Sciatic nerve (tissue), 2 donors: ENCODE measurements at regions not wholly inside any gene's neighbourhood (a gene's known extent, or its start where the extent isn't known, plus 50 kb on each side); places are given as distances from the start of the nearest gene placed in this dataset.
A peak's percentile ranks its signal among the peaks of the same experiment; 100 is the strongest.
"Not testable (repeated sequence)": the region's sequence is repeated elsewhere in the genome, so short reads cannot be mapped to it uniquely, and the experiment has no call there.

Source experiments
- ATAC-seq: fragments of 200-7000 bp; cut with Tn5 transposase; one replicate; pipeline ENCODE4 v1.9.1; 2020; ENCODE audit warnings: mild to moderate bottlenecking, moderate library complexity
- DNase-seq: peaks from one replicate; pipeline ENCODE4 v3.0.0-alpha.2; 2020; ENCODE audit warnings: low spot score
- intact Hi-C: fragments of 100-400 bp; cut with DNase I; formaldehyde crosslinking; loops from one replicate; pipeline ENCODE4 v1.14.2; 2022
- donor health status: DM: no; HTN: no; CAD: no.
- donor health status: DM: no; HTN: no; CAD: no.

DNA sequence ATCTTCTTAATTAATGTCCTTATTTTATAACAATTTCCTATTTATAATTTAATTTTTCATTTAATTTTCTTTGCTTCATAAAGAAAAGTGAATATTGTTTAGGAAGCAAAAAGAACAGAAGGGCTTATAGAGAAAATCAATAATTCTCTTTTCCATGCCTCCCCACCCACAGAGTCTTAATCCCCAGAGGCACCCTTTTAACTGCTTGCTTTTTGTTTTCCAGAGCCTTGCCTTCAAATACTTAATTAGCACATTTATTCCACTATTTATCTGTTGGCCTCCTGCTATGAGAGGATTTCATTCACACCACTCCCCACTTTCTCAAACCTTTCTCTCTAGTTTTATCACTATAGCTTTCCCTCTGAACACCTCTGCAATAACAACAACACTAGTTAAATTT lies 373.6 kb downstream of the MBD2 start:
- DNase-seq (no peak), ATAC-seq (no peak)
- intact Hi-C loops, result no loop called here

DNA sequence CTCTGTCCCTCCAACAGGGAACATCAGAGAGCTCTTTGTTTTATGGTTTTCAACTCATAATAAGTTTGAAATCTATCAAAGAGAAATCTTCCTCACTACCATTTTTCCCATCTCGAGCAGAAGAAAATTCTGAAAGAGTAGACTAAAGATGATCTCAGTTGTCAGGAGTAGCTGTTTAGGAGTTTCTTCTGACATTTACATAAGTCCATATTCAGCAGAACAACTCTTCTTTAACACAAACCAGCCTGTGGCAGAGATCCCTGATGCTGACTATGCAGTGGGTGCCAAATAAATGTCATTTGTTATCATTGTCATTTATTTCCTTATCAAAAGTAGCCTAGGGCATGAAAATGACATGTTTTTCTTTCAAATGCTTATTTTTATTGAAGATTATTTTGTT lies 380.7 kb downstream of the MBD2 start:
- intact Hi-C loops, result no loop called here
- no peak for ATAC-seq

DNA sequence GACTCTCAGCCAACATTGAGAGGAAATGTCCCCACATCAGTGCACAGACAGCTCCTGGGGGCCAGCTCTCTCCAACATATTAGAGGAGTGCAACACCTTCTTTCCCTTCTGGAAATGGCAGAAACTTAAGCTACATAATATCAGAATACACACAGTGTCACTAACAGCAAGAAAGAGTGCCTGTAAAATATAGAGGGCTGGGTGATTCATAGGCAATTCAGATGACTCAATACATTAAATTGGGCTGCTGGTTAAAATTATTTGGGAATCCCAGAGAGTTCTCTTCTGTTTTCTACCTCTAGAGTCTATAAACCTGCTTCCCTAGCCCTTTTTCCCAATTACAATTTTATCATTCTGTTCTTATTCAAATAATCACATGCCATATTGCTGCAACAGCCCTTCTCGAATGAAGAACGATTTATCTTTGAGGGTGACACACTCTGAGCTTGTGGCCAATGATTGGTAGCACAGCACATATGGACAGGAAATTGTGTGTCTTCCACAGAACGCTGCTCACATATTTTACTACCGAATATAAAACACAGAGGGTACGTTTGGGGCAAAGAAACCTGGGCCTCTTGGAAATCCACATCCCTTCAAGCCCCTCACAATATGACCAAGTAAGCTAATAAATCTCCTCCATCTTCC lies 381.2 kb downstream of the MBD2 start:
- no peak for DNase-seq
- ATAC-seq, result no peak
- intact Hi-C loops, result no loop called here

More for the DNA sequence above, 380.7 kb downstream of the MBD2 start:
- DNase-seq, result no peak

DNA sequence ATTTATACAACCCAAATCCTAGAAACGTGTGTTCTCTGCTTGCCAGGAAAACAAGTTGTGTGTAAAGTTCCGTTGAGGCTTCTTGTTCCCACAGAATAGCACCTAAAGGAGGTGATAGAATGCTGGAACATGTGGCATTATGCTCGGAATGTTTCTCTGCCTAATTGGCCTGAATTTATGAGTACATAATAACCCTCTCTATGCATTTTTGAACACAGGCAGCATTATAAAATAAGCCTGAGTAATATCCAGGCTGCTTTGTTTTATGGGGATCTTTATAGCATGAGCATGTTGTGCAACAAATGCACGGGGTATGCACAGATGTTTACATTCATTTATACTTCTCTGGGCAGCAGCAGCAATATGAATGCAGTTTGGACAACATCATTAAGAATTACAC lies 385.7 kb downstream of the MBD2 start:
- intact Hi-C loops, result no loop called here
- ATAC-seq, result no peak
- no peak for DNase-seq

DNA sequence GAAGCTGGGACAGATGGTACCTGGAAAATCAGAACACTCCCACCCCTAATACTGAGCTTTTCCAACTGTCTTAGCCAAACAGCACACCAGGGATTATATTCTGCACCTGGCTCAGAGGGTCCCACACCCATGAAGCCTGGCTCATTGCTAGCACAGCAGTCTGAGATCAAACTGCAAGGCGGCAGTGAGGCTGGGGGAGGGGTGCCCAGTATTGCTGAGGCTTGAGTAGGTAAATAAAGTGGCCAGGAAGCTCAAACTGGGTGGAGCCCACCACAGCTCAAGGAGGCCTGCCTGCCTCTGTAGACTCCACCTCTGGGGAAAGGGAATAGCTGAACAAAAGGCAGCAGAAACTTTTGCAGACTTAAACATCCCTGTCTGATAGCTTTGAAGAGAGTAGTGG lies 403.3 kb downstream of the MBD2 start:
- intact Hi-C loops, ATAC-seq, DNase-seq: not testable (repeated sequence)

DNA sequence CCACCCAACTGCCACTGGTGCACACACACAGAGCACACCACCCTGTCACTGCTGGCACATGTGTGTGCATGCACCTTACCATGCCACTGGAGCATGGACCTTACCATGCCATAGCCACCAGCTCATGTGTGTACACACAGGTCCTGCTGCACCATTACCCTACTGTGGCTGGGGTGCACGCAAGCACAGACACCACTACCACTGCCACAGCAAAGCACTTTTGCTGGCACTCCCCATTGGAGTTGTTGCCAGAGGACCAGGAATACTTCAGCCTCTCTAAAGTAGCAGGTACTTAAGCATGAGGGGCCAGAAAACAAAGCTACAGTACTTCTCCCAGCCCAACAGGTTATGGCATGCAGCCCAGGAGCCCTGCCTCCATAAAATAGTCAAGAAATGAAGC lies 404.8 kb downstream of the MBD2 start:
- ATAC-seq, result no peak
- intact Hi-C loops, result no loop called here
- DNase-seq, result no peak

GRCh38 chr18:53819174-53819573 lies 405.3 kb downstream of the MBD2 start:
- ATAC-seq, result no peak
- DNase-seq, result no peak
- intact Hi-C loops, result no loop called here

DNA sequence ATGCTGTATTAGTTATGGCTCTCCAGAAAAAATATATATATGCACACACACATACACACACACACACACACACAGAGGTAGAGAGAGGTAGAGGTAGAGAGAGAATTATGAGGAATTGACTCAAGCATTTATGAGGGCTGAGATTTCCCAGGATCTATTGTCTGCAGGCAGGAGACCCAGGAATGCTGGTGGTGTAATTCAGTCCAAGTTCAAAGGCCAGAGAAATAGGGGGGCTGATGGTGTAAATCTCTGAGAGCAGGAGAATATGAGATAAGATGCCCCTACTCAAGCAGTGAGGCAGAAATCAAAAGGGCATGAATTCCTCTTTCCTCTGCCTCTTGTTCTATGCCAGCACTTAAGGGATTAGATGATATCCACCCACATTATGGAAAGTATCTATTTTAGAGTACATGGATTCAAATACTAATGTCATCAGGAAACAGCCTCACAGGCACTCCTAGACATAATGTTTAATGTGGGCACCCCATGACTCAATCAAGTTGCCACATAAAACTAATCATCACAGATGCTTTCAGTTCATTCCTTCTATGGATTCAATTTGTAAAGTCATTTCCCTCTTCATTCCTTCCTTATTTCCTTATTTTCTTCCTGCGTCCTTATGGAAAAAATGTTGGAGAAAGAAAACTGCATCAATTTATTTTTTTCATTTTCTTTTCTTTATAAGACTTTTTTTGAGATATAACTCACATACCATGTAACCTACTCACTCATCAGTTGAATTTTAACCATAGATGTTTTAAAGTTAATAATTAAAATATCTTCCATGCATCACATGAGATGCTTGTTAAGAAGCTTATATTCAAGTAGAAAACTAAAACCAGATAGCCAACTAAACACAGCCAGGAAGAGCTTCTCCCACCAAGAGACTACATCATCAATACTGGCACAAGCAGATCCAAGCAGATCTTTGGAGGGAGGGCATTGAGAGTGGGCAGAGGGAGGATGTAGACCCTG lies 406.2 kb downstream of the MBD2 start:
- intact Hi-C loops, result no loop called here

GRCh38 chr18:53800171-53800570 lies 424.3 kb downstream of the MBD2 start:
- intact Hi-C loops, result no loop called here
- no peak for ATAC-seq
- DNase-seq, result no peak

More for the DNA sequence above, 406.2 kb downstream of the MBD2 start:
- ATAC-seq (no peak), DNase-seq (no peak)

GRCh38 chr18:53799134-53799533 lies 425.3 kb downstream of the MBD2 start:
- no peak for DNase-seq
- intact Hi-C loops, result no loop called here
- ATAC-seq, result no peak

GRCh38 chr18:53798516-53798915 lies 426.0 kb downstream of the MBD2 start:
- intact Hi-C loops, result no loop called here
- DNase-seq (no peak), ATAC-seq (no peak)

DNA sequence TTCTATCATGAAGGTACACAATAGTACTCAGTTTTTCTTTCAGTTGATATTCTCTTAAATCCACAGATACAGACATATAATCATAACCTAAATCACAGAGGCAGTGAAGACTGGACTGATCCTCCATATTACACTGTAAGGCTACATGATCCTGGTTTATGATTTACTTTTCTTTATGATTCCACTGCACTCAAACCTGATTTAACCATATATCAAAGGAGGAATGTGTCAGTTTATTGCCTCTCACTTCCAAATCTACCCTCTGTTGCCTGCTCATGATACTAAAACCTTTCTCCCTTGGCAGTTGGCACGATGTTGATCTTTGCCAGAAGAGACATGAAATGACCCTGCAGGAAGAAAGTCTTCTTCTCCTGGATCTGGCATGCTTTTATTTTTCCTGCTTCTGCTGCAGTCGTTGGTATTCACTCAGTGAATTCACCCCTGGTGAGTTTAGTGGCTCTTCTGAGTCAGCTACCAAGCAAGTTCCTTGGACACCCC lies 426.4 kb downstream of the MBD2 start:
- DNase-seq (no peak), ATAC-seq (no peak)
- intact Hi-C loops, result no loop called here

DNA sequence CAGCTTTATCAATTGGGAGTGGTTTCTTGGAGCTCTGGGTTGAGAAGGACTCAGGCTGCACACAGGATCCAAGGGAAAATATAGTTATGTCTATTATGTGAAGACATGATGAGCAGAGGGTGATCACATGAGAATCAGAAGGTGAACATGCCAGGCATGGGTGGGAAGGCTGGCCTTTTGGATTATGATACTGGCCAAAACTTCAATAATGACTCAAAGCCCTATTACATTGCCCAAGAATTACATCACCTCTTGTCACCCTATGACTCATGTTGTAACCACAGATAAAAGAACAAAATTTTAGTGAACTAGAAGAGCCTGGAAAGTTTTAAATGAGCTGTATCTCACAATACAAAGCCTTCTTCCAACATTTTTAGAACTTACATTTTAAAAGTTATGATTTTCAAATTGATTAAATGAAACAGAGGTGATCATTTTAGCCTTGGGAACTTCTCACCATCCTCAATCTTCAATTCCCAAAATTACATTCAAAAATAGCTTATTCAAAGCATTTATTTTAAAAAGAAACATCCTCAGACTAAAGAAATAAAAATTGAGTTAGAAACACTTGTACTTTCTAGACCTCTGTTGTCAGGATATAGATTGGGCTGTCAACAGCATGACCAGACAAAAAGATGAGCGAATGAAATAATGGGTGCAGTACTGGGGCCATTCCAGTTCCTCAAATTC lies 428.3 kb downstream of the MBD2 start:
- intact Hi-C loops, result no loop called here
- DNase-seq (no peak), ATAC-seq (peak; percentile 98)

GRCh38 chr18:53795610-53796009 lies 428.9 kb downstream of the MBD2 start:
- intact Hi-C loops, result no loop called here
- no peak for DNase-seq
- ATAC-seq, result no peak

DNA sequence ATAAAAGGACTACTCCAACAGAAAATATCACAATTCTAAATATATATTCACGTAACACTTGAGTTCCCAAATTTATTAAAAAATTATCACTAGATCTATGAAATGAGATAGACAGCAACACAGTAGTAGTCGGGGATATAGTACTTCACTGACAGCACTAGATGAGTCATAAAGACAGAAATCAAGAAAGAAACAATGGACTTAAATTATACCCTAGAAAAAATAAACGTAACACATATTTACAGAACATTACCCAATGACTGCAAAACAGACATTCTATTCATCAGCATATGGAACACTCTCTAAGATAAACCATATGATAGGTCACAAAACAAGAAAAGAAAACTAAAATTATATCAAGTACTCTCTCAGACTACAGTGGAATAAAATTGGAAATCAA lies 429.4 kb downstream of the MBD2 start:
- intact Hi-C loops, result no loop called here
- ATAC-seq (no peak), DNase-seq (no peak)

DNA sequence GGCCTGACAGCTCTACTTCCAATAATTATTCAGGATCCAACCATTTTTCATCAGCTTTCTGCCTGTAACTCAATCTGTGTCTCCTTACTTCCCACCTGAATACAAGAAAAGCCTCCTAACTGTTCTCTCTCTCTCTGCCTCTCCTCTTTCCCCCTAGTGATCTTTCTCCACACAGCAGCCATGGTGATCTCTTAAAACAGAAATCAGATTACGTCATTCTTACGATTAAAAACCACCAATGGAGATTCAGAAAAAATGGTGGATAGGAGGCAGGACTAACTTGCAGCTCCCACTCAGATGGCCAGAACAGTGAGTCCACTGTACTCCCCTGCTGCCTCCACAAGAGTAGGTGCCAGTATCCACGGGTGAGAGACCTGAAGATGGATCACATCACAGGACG lies 431.7 kb downstream of the MBD2 start:
- DNase-seq, result no peak
- intact Hi-C loops, result no loop called here
- no peak for ATAC-seq

GRCh38 chr18:53790786-53791185 lies 433.7 kb downstream of the MBD2 start:
- intact Hi-C loops, result no loop called here
- peak; percentile 91 for ATAC-seq
- no peak for DNase-seq

DNA sequence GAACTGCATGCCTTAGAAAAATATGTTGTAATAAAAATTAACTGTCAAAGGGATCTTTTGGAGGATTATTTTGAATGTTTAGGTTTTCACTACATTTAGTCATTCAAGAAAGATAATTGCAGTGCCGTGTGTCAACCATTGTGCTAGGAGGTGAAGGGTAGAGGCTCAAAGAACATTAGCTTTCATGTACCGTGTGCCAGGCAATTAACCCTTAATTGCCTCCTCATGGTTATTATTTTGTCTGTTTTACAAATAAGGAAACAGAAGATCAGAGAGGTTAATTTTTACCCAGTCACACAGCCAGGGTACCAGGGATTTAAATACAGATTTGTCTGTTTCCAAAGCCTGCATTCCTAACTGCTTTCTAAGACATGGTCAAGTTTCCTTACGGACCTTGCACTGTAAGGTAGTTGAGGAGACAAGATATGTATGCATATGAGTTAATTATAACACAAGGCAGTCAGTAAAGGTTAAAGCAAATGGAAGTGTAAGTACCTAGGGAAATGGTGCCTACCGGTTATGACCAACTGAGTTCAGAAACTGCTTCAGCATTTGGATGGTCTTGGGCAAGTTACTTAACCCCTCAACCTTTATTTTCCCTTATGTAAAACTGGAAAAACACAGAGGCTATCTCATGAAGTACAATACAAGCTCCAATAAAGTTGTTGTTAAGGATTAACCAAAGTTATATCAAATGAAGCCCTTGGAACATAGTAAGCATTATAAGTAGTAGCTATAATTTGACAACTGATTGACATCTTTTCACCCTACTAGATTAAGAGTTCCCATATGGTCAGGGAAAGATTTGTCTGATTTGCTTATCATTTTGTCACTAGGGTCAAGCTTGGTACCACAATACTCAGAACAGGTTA lies 434.9 kb downstream of the MBD2 start:
- DNase-seq (no peak), ATAC-seq (no peak)
- intact Hi-C loops, result no loop called here

DNA sequence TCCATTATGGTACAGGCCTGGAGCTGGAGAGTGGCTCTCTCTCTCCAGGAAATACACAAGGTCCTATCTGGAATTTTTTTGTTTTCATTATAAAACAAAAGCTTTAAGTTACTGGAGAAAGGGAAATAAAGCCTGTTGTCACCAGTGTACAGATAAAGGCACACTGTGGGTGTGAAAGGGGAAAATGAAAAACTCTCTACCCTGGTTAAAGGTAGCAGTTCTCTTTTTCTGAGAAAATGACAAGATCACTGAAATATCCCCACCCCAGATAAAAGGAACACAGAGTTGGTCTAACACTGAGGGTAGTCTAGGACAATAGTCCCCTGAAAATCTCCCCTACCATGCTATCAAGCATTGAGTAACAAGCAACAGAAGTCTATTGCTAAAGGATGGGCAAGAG lies 438.7 kb downstream of the MBD2 start:
- ATAC-seq, result no peak
- no peak for DNase-seq
- intact Hi-C loops, result no loop called here
